Tibial nerve (tissue), 4 donors: ENCODE measurements at regions not wholly inside any gene's neighbourhood (a gene's known extent, or its start where the extent isn't known, plus 50 kb on each side); places are given as distances from the start of the nearest gene placed in this dataset.
"Not testable (repeated sequence)": the region's sequence is repeated elsewhere in the genome, so short reads cannot be mapped to it uniquely, and the experiment has no call there.

ENCODE experiments used
- CTCF ChIP-seq, 5 experiments: fragments of 200-600 bp in 3 of 5; fragments of 450-650 bp in 2 of 5; sonication (generic) in 3 of 5; IDR thresholded peaks; one replicate each; pipeline ENCODE4 v1.5.1; 2016 to 2019; ENCODE audit warnings: antibody characterized with exemption in 5 of 5, mild to moderate bottlenecking in 3 of 5, moderate library complexity in 2 of 5
- EP300 ChIP-seq, 2 donors: sonication (generic); formaldehyde crosslinking; IDR thresholded peaks; one replicate each; pipeline ENCODE4 v1.6.1; 2017; ENCODE audit warnings: antibody characterized with exemption in 2 of 2, mild to moderate bottlenecking in 1 of 2
- POLR2A ChIP-seq, 2 donors: fragments of 450-650 bp; IDR thresholded peaks; one replicate each; pipeline ENCODE4 v1.6.1; 2017; ENCODE audit warnings: antibody characterized with exemption in 2 of 2, mild to moderate bottlenecking in 2 of 2, moderate library complexity in 2 of 2

GRCh38 chr1:83476518-83476917, 522.4 kb downstream of the TTLL7 start:
- TF ChIP-seq CTCF, EP300, POLR2A (IDR thresholded peaks at IDR 0.05): not testable (repeated sequence)
